HL-60 (cell line): ENCODE measurements at regions not wholly inside any gene's neighbourhood (a gene's known extent, or its start where the extent isn't known, plus 50 kb on each side); places are given as distances from the start of the nearest gene placed in this dataset.

ENCODE experiments used
- DNase-seq, 2 experiments: peaks; one replicate each; pipeline ENCODE4 v3.0.0-alpha.2; 2010 to 2020; ENCODE audit warnings: low read depth in 1 of 2, low spot score in 1 of 2
- H3K27ac ChIP-seq: fragments of 250-450 bp; sonication (Bioruptor Pico); replicated peaks from 2 replicates; pipeline ENCODE4 v1.5.1; 2020; ENCODE audit warnings: mild to moderate bottlenecking, moderate library complexity
- H3K27me3 ChIP-seq: fragments of 250-450 bp; sonication (Bioruptor Pico); 2 replicates; pipeline ENCODE4 v1.5.1; 2021; ENCODE audit warnings: mild to moderate bottlenecking, moderate library complexity; ENCODE audit not compliant: insufficient read depth, poor library complexity, severe bottlenecking
- H3K4me3 ChIP-seq: replicated peaks from 2 replicates; pipeline ENCODE4 v1.5.1; 2011; ENCODE audit warnings: mild to moderate bottlenecking, control low read depth, low read length; ENCODE audit not compliant: insufficient read depth
- GABPA ChIP-seq: IDR thresholded peaks from 2 replicates; pipeline ENCODE4 v1.6.1; 2012; ENCODE audit warnings: low read depth
- POLR2AphosphoS5 ChIP-seq: IDR thresholded peaks from 2 replicates; pipeline ENCODE4 v1.6.1; 2012; ENCODE audit warnings: low read depth
- REST ChIP-seq: IDR thresholded peaks from 2 replicates; pipeline ENCODE4 v1.6.1; 2012; ENCODE audit warnings: low read depth; ENCODE audit not compliant: insufficient replicate concordance
- SPI1 ChIP-seq: IDR thresholded peaks from 2 replicates; pipeline ENCODE4 v1.6.1; 2012; ENCODE audit warnings: low read depth, mild to moderate bottlenecking, borderline replicate concordance
- TF ChIP-seq, protein P1 (sequence below): IDR thresholded peaks from one replicate; pipeline ENCODE4 v1.5.1; 2011; ENCODE audit warnings: low read length, control low read depth, inconsistent platforms; ENCODE audit not compliant: insufficient read depth

GRCh38 chr11:116200564-116200963 lies 572.2 kb downstream of the BUD13 start:
- TF ChIP-seq GABPA = no peak
- no peak for TF ChIP-seq SPI1
- TF ChIP-seq POLR2AphosphoS5 = no peak
- DNase-seq = no peak
- no peak overlapping the region for H3K27ac ChIP-seq
- no peaks in the 10 kb centered on the region for H3K27me3 ChIP-seq
- H3K4me3 ChIP-seq = no peak overlapping the region

- TF ChIP-seq REST (no peak), POLR2AphosphoS5 (no peak), GABPA (no peak), SPI1 (no peak)
- TF ChIP-seq, protein P1, sequence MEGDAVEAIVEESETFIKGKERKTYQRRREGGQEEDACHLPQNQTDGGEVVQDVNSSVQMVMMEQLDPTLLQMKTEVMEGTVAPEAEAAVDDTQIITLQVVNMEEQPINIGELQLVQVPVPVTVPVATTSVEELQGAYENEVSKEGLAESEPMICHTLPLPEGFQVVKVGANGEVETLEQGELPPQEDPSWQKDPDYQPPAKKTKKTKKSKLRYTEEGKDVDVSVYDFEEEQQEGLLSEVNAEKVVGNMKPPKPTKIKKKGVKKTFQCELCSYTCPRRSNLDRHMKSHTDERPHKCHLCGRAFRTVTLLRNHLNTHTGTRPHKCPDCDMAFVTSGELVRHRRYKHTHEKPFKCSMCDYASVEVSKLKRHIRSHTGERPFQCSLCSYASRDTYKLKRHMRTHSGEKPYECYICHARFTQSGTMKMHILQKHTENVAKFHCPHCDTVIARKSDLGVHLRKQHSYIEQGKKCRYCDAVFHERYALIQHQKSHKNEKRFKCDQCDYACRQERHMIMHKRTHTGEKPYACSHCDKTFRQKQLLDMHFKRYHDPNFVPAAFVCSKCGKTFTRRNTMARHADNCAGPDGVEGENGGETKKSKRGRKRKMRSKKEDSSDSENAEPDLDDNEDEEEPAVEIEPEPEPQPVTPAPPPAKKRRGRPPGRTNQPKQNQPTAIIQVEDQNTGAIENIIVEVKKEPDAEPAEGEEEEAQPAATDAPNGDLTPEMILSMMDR = no peak
- Histone ChIP-seq H3K4me3 (no peak overlapping the region), H3K27ac (no peak overlapping the region), H3K27me3 (peaks cover under 1% of the 10 kb centered on the region)
- no peak for DNase-seq
These were observed 573.6 kb downstream of the BUD13 start for GRCh38 chr11:116199182-116199581.

GRCh38 chr11:116194156-116194904 lies 578.5 kb downstream of the BUD13 start:
- Histone ChIP-seq H3K27me3 (peaks cover 11% of the 10 kb centered on the region), H3K27ac (no peak overlapping the region), H3K4me3 (no peak overlapping the region)
- TF ChIP-seq REST (no peak), POLR2AphosphoS5 (no peak), SPI1 (no peak), GABPA (no peak)
- TF ChIP-seq, protein P1 = no peak
- DNase-seq = no peak

DNA sequence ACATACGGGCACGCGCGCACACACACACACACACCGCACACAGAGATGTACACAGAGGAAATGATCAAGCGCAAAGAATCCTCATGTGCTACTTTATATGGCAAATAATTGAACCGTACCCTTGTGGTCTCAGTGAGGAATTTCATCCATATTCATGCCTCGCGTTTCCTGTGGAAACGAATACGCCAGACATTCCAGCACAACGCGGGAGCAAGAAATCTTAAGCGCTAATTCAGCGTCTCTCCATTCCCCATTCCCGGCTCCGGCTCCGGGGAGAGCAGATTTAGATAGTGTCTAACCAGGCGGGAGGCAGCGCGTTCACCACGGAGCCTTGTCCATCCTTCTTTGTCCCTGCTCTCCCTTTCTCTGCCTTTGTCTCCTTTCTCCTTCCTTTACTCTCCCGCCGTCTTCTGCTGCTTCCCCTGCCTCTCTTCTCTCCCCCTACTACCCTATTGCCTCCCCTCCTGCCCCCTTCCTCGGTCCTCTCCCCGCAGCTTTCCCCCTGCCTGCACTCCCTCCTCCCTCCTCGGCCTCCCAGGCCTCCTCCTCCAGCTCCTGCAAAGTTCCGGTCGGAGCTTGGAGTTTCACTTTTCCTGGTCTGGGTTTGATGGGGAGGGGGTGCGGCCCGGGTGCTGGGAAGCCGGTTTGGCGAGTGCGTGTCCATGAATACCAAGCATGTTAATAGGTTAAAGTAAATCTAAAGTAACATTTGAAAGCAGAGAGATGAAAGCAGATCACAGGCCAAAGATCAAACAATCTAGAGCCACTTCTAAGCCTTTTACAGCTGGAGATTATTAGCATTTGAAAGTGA lies 579.3 kb downstream of the BUD13 start:
- H3K4me3 ChIP-seq = no peak overlapping the region
- no peak overlapping the region for H3K27ac ChIP-seq
- TF ChIP-seq POLR2AphosphoS5 (no peak), SPI1 (no peak), GABPA (no peak), REST (no peak)
- TF ChIP-seq, protein P1 = no peak
- peaks cover 13% of the 10 kb centered on the region for H3K27me3 ChIP-seq
- DNase-seq = no peak
